WI38 (cell line): ENCODE measurements at regions not wholly inside any gene's neighbourhood (a gene's known extent, or its start where the extent isn't known, plus 50 kb on each side); places are given as distances from the start of the nearest gene placed in this dataset.

Experiments
- H3K4me3 ChIP-seq: 2 replicates; pipeline ENCODE4 v1.5.1; 2011; ENCODE audit warnings: low read depth, mild to moderate bottlenecking, control low read depth, low read length
- TF ChIP-seq, protein P1 (sequence below): IDR thresholded peaks from 2 replicates; pipeline ENCODE4 v1.5.1; 2012; ENCODE audit warnings: low read depth, mild to moderate bottlenecking, control low read depth, low read length

DNA sequence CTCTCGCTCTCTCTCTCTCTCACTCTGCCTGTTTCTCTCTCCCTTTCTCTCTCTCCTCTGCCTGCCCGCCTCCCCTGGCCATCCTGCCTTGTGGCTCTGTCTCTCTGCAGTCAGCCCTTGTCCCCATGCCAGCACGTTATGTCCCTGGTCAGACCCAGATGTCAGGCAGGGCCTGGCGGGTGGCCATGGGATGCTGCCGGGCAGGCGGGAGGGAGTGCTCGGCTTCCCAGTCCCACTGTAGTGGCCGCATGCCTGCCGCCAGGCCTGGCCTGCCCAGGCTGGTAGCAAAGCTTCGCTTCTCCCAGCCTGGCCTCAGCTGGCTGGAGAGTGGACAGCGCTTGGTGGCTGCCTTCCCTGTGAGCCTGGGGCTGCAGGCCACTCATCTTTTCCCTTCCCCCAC lies 121.5 kb upstream of the ZNF716 start:
- no peak overlapping the region for H3K4me3 ChIP-seq
- TF ChIP-seq, protein P1, sequence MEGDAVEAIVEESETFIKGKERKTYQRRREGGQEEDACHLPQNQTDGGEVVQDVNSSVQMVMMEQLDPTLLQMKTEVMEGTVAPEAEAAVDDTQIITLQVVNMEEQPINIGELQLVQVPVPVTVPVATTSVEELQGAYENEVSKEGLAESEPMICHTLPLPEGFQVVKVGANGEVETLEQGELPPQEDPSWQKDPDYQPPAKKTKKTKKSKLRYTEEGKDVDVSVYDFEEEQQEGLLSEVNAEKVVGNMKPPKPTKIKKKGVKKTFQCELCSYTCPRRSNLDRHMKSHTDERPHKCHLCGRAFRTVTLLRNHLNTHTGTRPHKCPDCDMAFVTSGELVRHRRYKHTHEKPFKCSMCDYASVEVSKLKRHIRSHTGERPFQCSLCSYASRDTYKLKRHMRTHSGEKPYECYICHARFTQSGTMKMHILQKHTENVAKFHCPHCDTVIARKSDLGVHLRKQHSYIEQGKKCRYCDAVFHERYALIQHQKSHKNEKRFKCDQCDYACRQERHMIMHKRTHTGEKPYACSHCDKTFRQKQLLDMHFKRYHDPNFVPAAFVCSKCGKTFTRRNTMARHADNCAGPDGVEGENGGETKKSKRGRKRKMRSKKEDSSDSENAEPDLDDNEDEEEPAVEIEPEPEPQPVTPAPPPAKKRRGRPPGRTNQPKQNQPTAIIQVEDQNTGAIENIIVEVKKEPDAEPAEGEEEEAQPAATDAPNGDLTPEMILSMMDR, result no peak

DNA sequence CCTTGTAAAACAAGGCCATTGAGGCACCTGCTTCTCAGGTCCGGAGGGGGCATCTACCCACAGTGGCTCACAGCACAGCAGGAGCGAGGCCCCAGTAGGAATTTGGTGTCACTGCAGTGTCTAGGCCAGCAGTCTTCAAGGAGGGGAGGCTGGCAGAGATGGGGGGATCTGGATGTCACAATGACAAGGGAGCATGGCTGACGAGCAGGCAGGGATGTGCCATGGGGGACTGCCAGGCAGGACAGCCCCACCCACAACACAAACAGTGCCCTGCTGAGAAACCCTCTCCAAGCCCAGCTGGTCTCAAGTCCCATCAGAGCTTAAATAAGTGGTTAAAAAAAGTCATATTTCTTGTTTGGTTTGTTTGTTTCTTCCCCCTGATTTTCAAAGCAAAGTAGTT lies 121.0 kb upstream of the ZNF716 start:
- no peak overlapping the region for H3K4me3 ChIP-seq
- TF ChIP-seq, protein P1, result no peak

DNA sequence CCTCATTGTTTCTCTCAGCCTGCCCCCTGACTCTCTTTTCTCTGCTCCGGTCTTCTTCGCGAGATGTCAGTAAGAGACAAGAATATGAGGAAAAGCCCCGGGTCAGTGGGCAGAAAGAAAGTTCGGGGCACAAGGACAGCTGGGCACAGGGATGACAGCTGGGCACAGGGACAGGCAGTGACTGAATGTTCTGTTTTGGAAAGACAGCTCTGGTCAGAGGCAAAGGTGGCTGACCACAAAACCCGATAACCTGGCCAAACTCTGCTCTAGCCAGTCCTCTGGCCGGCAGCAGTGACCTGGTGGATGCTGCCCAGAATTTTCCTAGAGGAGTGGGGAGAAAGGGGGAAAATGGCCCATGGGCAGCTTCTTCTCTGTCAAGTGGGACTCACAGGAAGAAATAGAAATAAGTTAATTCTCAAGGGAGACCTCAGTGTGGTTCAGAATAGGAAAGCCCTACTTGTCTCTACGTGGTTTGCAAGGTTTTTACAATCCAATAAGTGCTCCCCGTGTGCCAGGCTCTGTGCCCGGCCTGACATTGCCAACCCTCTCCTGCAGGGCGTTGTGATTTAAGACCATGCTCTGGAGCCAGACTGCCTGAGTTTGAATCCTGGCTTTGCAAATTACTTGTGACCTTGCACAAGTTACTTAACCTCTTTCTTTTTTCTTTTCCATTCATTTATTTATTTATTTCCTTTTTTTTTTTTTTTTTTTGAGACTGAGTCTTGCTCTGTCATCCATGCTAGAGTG lies 110.6 kb upstream of the ZNF716 start:
- TF ChIP-seq, protein P1, result no peak

DNA sequence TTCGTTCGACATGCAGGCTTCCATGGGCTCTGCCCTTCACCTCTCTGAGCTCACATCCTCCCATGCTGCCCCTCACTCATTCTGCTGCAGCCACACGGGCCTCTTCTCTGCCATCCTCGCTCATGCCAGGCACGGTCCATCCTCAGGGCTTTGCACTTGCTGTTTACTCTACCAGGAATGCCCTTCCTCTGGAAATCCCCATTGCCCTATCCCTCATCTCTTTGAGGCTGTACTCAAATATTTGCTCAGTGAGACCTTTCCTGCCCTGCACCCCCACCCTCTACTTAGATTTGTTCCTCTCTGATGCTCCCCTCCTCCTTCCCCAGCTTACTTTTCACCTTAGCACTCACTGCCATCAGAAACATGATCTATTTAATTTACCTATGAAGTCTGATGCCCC lies 107.0 kb upstream of the ZNF716 start:
- no peak overlapping the region for H3K4me3 ChIP-seq
- TF ChIP-seq, protein P1, result no peak

More for the DNA sequence above, 110.6 kb upstream of the ZNF716 start:
- no peak overlapping the region for H3K4me3 ChIP-seq

DNA sequence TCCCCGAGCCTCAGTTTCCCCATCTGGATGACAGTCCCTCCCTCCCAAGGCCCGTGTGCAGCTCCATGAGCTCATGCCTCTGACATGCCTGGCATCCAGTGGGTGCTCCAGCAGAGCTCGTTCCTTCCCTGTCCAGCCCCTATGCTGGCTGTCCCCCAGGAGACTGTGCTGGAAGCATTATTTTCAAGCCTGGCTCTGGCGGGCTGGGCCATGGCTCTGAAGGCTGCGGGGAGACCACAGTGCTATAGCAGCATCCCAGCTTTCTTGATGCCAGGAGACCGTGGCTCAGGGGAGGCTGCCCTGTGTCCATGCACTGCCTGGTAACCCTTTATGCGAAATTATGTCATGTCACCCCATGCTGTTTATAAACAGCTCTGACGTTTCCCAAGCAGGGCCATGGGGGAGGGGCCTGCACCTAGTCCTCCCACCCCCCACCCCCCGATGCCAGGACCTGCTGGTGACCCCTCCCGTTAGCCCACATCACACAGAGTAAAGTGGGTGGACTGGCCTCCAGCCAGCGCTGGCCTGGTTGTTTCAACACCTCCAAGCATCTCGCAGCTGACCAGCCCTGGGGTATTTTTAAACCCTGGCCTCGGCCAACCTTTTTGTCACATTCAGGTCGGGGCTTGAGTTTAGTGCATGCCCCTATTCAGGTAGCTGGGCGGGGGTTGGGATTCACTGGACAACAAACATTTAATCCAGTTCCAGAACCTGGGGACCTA lies 105.9 kb upstream of the ZNF716 start:
- no peak overlapping the region for H3K4me3 ChIP-seq
- TF ChIP-seq, protein P1, result no peak

DNA sequence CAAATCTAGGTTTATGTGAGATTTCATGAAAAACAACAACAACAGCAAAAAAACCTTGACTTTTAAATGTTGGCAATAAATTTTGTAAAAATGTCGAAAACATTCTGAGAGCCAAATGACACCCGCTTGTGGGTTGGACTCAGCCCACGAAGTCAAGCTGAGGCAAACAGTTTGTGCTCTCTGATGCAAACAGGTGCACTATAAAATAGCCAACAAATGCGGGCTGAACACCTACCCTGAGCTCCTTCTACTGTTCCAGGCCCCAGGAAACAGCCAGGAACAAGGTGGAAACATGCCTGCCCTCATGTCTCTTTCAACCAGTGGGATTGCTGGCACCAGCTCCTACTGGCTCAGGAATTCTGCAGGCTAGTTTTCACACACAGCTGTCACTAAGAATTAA lies 105.0 kb upstream of the ZNF716 start:
- no peak overlapping the region for H3K4me3 ChIP-seq
- TF ChIP-seq, protein P1, result no peak

DNA sequence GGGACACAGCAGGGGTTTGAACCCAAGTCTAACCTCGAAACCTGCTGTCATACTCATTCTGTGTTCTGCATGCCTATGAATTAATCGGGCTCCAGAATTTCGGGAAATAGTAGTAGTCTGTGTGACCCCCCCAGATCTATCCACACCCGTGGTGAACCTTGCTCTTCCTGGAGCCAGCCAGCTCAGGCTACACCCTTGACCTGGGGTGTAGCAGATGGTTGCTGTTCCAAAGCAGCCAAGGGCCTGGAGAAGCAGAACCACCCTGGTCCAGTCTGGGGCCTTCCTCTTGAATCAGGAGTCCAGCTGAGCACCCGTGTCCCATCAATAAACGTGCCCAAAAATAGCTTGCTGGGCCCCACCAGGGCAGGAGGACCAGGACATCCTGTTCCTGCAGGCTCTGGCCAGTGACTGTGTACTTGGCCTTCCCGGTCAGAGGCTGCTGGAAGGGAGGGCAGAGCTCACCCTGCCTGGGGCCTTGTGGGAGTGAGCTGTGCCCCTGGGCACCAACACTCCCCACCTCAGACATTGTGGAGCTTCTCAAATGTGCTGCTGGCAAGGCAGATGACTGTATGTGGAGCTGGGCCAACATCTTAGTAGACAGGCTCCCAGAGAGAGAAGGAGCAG lies 101.2 kb upstream of the ZNF716 start:
- H3K4me3 ChIP-seq, result no peak overlapping the region
- TF ChIP-seq, protein P1, result no peak
